B cell (primary cell): ENCODE measurements at regions not wholly inside any gene's neighbourhood (a gene's known extent, or its start where the extent isn't known, plus 50 kb on each side); places are given as distances from the start of the nearest gene placed in this dataset.
A peak's percentile ranks its signal among the peaks of the same experiment; 100 is the strongest.

Experiments used
- ATAC-seq: fragments of 200-7000 bp; cut with Tn5 transposase; one replicate; pipeline ENCODE4 v1.10.0; 2021; ENCODE audit warnings: low read depth, mild to moderate bottlenecking, moderate number of reproducible peaks, moderate library complexity
- CTCF ChIA-PET: fragments of 350-600 bp; sonication (Branson Sonifier 250); formaldehyde crosslinking; loops from one replicate; lab custom pipeline; 2021; ENCODE audit warnings: antibody characterized with exemption, inconsistent platforms; lab: Charles Lee
- POLR2A ChIA-PET: fragments of 350-600 bp; sonication (Branson Sonifier 250); formaldehyde crosslinking; loops from one replicate; lab custom pipeline; 2021; ENCODE audit warnings: antibody characterized with exemption; lab: Charles Lee
- DNase-seq: peaks from one replicate; pipeline ENCODE4 v3.0.0; 2013
- H2AFZ ChIP-seq: 2 replicates; pipeline ENCODE4 v1.6.1; 2012; ENCODE audit warnings: mild to moderate bottlenecking, low read depth, low read length; ENCODE audit not compliant: insufficient read depth, poor library complexity, severe bottlenecking
- H3K27ac ChIP-seq, 2 donors: 1 replicate in 1 of 2; 2 replicates in 1 of 2; pipeline ENCODE4 v1.5.1; 2012 to 2013; ENCODE audit warnings: low read length in 2 of 2, mild to moderate bottlenecking in 2 of 2, moderate library complexity in 1 of 2
- H3K27me3 ChIP-seq, 4 experiments: fragments of 200-600 bp in 1 of 4; sonication (generic) in 1 of 4; replicated peaks in 1 of 4; 1 replicate in 2 of 4; 2 replicates in 2 of 4; pipeline versions ENCODE4 v1.6.1 to v1.7.0; 2013 to 2016; ENCODE audit warnings: low read length in 3 of 4, mild to moderate bottlenecking in 2 of 4, mixed read lengths in 1 of 4, moderate library complexity in 1 of 4; ENCODE audit not compliant: insufficient read depth in 4 of 4, control insufficient read depth in 3 of 4; ENCODE audit errors: control extremely low read depth in 1 of 4
- H3K36me3 ChIP-seq, 2 experiments: replicated peaks in 1 of 2; 1 replicate in 1 of 2; 2 replicates in 1 of 2; pipeline versions ENCODE4 v1.6.1 to v1.7.1; 2013; ENCODE audit warnings: low read length in 1 of 2; ENCODE audit not compliant: insufficient read depth in 2 of 2, control insufficient read depth in 1 of 2; ENCODE audit errors: control extremely low read depth in 1 of 2, extremely low read depth in 1 of 2
- H3K4me1 ChIP-seq, 2 donors: fragments of 200-600 bp in 1 of 2; sonication (generic) in 1 of 2; 1 replicate in 1 of 2; 2 replicates in 1 of 2; pipeline versions ENCODE4 v1.5.1 to v1.6.1; 2013 to 2017; ENCODE audit warnings: low read length in 2 of 2; ENCODE audit not compliant: control insufficient read depth in 2 of 2, insufficient read depth in 2 of 2
- H3K4me2 ChIP-seq: replicated peaks from 2 replicates; pipeline ENCODE3; 2012; ENCODE audit warnings: mild to moderate bottlenecking, low read depth, low read length; ENCODE audit not compliant: poor library complexity, severe bottlenecking
- H3K4me3 ChIP-seq, 5 experiments: fragments of 200-600 bp in 1 of 5; sonication (generic) in 1 of 5; 1 replicate in 3 of 5; 2 replicates in 2 of 5; pipeline versions ENCODE4 v1.5.1 to v1.7.0; 2011 to 2016; ENCODE audit warnings: low read length in 4 of 5, mild to moderate bottlenecking in 4 of 5, low read depth in 2 of 5, control low read depth in 1 of 5, moderate library complexity in 1 of 5; ENCODE audit not compliant: insufficient read depth in 1 of 5; ENCODE audit errors: control extremely low read depth in 1 of 5, extremely low read depth in 1 of 5
- H3K79me2 ChIP-seq: fragments of 200-600 bp; sonication (generic); one replicate; pipeline ENCODE4 v1.6.0; 2016; ENCODE audit warnings: low read length; ENCODE audit not compliant: control insufficient read depth, insufficient read depth
- H3K9ac ChIP-seq: fragments of 200-600 bp; sonication (generic); 2 replicates; pipeline ENCODE4 v1.6.1; 2017; ENCODE audit warnings: mild to moderate bottlenecking, low read length, moderate library complexity
- H3K9me3 ChIP-seq, 3 donors: one replicate each; pipeline versions ENCODE4 v1.6.1 to v1.7.1; 2013; ENCODE audit warnings: low read length in 2 of 3; ENCODE audit not compliant: control insufficient read depth in 2 of 3, insufficient read depth in 1 of 3; ENCODE audit errors: control extremely low read depth in 1 of 3
- H4K20me1 ChIP-seq: 2 replicates; pipeline ENCODE4 v1.6.0; 2012; ENCODE audit warnings: mild to moderate bottlenecking, low read length; ENCODE audit not compliant: insufficient read depth, control insufficient read depth, poor library complexity, severe bottlenecking
- H3K27ac Mint-ChIP-seq: one replicate; pipeline ENCODE4 v1.8.0; 2021; ENCODE audit warnings: mixed read lengths
- H3K27me3 Mint-ChIP-seq: one replicate; pipeline ENCODE4 v1.8.0; 2021; ENCODE audit warnings: mixed read lengths
- H3K4me1 Mint-ChIP-seq: one replicate; pipeline ENCODE4 v1.8.0; 2021; ENCODE audit warnings: mixed read lengths
- H3K4me3 Mint-ChIP-seq: one replicate; pipeline ENCODE4 v1.8.0; 2021; ENCODE audit warnings: mixed read lengths
- H3K9me3 Mint-ChIP-seq: one replicate; pipeline ENCODE4 v1.8.0; 2022; ENCODE audit warnings: mixed read lengths; ENCODE audit not compliant: insufficient read depth
- CTCF ChIP-seq: fragments of 200-600 bp; IDR thresholded peaks from one replicate; pipeline ENCODE4 v1.8.0; 2022; ENCODE audit warnings: antibody characterized with exemption, mild to moderate bottlenecking
- EZH2 ChIP-seq: IDR thresholded peaks from 2 replicates; pipeline ENCODE4 v1.6.1; 2012; ENCODE audit warnings: borderline replicate concordance, low read depth, mild to moderate bottlenecking, moderate library complexity, low read length; ENCODE audit not compliant: insufficient read depth, poor library complexity, severe bottlenecking
- WGBS: methylation state at CpG from one replicate; pipeline ENCODE4 v1.1.5; 2013; ENCODE audit warnings: missing lambda C conversion rate; ENCODE audit not compliant: insufficient coverage; 5-methylcytosine and 5-hydroxymethylcytosine counted together
- intact Hi-C: fragments of 100-400 bp; cut with micrococcal nuclease; formaldehyde crosslinking; loops from one replicate; pipeline ENCODE4 v1.10.0; 2022

- H3K4me1 Mint-ChIP-seq, result no peaks in the 10 kb centered on the region
- ATAC-seq (no peak), DNase-seq (peak; percentile 33)
- H3K4me2 ChIP-seq, result no peak overlapping the region
- H4K20me1 ChIP-seq, result no peaks in the 10 kb centered on the region
- H3K27me3 Mint-ChIP-seq, result peaks cover 27% of the 10 kb centered on the region
- no peak overlapping the region for H2AFZ ChIP-seq
- H3K27ac ChIP-seq, result no peak overlapping the region
- H3K9me3 Mint-ChIP-seq, result no peaks in the 10 kb centered on the region
- H3K9me3 ChIP-seq, result no peaks in the 10 kb centered on the region
- no peak overlapping the region for H3K4me3 Mint-ChIP-seq
- H3K79me2 ChIP-seq, result no peaks in the 10 kb centered on the region
- H3K27ac Mint-ChIP-seq, result no peak overlapping the region
- H3K4me3 ChIP-seq, result no peak overlapping the region
- no peaks in the 10 kb centered on the region for H3K36me3 ChIP-seq
- WGBS, result 50% methylated on average over 5 of the region's 7 CpGs
- intact Hi-C loops, result loop anchor here (1.0 kb wide), 1 partner anchor 720 kb away; no protein-coding TSS in a partner anchor
- TF ChIP-seq CTCF (peak; percentile 11), EZH2 (no peak)
- ChIA-PET POLR2A (no interaction called here), CTCF (interaction anchor here (1.1 to 6.9 kb wide), 5 partner anchors 9 to 718 kb away, joined by 3 to 78 read pairs (median 4); no protein-coding TSS in a partner anchor)
- peaks cover 0 to 8% (median 0%) of the 10 kb centered on the region in 4 experiments for H3K27me3 ChIP-seq
- H3K9ac ChIP-seq, result no peak overlapping the region
- no peaks in the 10 kb centered on the region for H3K4me1 ChIP-seq
These were observed 67.3 kb upstream of the UPP2 start for GRCh38 chr2:158034198-158034866.

- Histone ChIP-seq H3K4me1 (no peaks in the 10 kb centered on the region), H4K20me1 (no peaks in the 10 kb centered on the region), H3K27me3 (peaks cover 0 to 6% (median 0%) of the 10 kb centered on the region in 4 experiments), H3K27ac (no peak overlapping the region), H3K4me2 (no peak overlapping the region), H2AFZ (no peak overlapping the region), H3K79me2 (no peaks in the 10 kb centered on the region), H3K36me3 (no peaks in the 10 kb centered on the region), H3K4me3 (no peak overlapping the region), H3K9ac (no peak overlapping the region), H3K9me3 (no peaks in the 10 kb centered on the region)
- ChIA-PET POLR2A (no interaction called here), CTCF (interaction anchor here (0.6 to 6.9 kb wide), 2 partner anchors 714 to 720 kb away, joined by 3 to 78 read pairs; no protein-coding TSS in a partner anchor)
- H3K9me3 Mint-ChIP-seq, result no peaks in the 10 kb centered on the region
- no peak for DNase-seq
- TF ChIP-seq CTCF (no peak), EZH2 (no peak)
- WGBS, result 100% methylated on average over 2 of the region's 4 CpGs
- H3K4me1 Mint-ChIP-seq, result no peaks in the 10 kb centered on the region
- H3K27me3 Mint-ChIP-seq, result peaks cover 25% of the 10 kb centered on the region
- no peak overlapping the region for H3K4me3 Mint-ChIP-seq
- no peak overlapping the region for H3K27ac Mint-ChIP-seq
- intact Hi-C loops, result no loop called here
- ATAC-seq, result no peak
These were observed 70.3 kb upstream of the UPP2 start for GRCh38 chr2:158031371-158031770.
